Esophagus muscularis mucosa (tissue), 4 donors: ENCODE measurements at regions not wholly inside any gene's neighbourhood (a gene's known extent, or its start where the extent isn't known, plus 50 kb on each side); places are given as distances from the start of the nearest gene placed in this dataset.

Source experiments
- EP300 ChIP-seq: sonication (generic); formaldehyde crosslinking; IDR thresholded peaks from one replicate; pipeline ENCODE4 v1.6.1; 2017; ENCODE audit warnings: antibody characterized with exemption
- POLR2A ChIP-seq: fragments of 450-650 bp; IDR thresholded peaks from one replicate; pipeline ENCODE4 v1.6.1; 2017; ENCODE audit warnings: antibody characterized with exemption, moderate library complexity, mild to moderate bottlenecking, low read depth
- TF ChIP-seq, protein P1 (sequence below), 3 experiments: fragments of 200-600 bp in 2 of 3; fragments of 450-650 bp in 1 of 3; sonication (generic) in 2 of 3; IDR thresholded peaks; one replicate each; pipeline ENCODE4 v1.5.1; 2017 to 2019; ENCODE audit warnings: antibody characterized with exemption in 3 of 3, mild to moderate bottlenecking in 2 of 3, moderate library complexity in 1 of 3

DNA sequence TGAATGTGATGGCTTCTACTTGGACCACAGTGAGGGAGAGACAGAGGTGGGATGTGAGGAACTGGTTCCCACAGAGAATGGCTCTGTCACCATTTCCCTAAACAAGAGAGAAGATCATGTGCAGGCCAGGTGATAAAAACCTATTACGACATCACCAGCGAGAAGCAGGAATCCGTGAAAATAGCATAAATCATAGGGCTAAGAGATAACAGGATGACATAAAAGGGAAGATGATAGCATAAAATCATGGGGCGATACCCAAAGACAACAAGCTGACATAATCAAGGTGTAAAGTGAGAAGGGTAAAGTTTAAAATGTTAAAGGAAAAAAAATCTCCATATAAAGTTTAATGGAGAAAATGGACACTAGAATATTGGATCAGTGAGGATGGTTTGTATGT lies 205.5 kb upstream of the SLIT2 start:
- TF ChIP-seq POLR2A, result no peak
- TF ChIP-seq, protein P1, sequence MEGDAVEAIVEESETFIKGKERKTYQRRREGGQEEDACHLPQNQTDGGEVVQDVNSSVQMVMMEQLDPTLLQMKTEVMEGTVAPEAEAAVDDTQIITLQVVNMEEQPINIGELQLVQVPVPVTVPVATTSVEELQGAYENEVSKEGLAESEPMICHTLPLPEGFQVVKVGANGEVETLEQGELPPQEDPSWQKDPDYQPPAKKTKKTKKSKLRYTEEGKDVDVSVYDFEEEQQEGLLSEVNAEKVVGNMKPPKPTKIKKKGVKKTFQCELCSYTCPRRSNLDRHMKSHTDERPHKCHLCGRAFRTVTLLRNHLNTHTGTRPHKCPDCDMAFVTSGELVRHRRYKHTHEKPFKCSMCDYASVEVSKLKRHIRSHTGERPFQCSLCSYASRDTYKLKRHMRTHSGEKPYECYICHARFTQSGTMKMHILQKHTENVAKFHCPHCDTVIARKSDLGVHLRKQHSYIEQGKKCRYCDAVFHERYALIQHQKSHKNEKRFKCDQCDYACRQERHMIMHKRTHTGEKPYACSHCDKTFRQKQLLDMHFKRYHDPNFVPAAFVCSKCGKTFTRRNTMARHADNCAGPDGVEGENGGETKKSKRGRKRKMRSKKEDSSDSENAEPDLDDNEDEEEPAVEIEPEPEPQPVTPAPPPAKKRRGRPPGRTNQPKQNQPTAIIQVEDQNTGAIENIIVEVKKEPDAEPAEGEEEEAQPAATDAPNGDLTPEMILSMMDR (IDR thresholded peaks at IDR 0.05), result no peak
- TF ChIP-seq EP300, result no peak
